ENCODE measurements at regions not wholly inside any gene's neighbourhood (a gene's known extent, or its start where the extent isn't known, plus 50 kb on each side); places are given as distances from the start of the nearest gene placed in this dataset.

DNA sequence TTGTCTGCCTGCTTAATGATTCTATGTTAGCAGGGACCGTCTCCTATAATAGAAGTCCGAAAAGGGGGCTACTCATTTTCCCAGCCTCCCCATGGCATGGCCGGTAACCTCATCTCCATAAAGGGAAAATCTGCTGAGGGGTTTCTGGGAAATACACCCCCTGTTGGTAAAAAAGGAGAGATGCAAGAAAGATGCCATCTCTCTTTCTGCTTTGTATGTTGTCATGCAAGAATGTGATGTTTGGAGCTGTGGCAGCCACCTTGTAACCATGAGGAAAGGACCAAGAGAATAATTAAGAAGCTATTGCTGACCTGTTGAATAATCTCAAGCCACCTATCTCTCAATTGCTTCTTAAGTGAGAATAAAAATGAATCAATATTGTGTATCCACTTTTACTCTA lies 94.8 kb upstream of the XYLT1 start:
- DNase-seq (no peak), ATAC-seq (ENCODE audit: low FRiP score) (no peak)
- Histone ChIP-seq H3K27ac (ENCODE audit: low read depth in 1 of 2, low read length in 2 of 2) (no peak overlapping the region), H3K27me3 (ENCODE audit: control insufficient read depth in 1 of 2, insufficient read depth in 2 of 2, low read length in 1 of 2) (no peaks in the 10 kb centered on the region), H3K4me3 (ENCODE audit: low read length in 2 of 2) (no peak overlapping the region), H3K4me1 (ENCODE audit: control insufficient read depth in 1 of 2, insufficient read depth in 2 of 2, low read length in 2 of 2) (no peaks in the 10 kb centered on the region), H3K9me3 (ENCODE audit: control insufficient read depth, low read length) (peaks cover 4% of the 10 kb centered on the region), H3K36me3 (ENCODE audit: control insufficient read depth in 1 of 2, insufficient read depth in 2 of 2, low read length in 1 of 2) (no peaks in the 10 kb centered on the region)
- 88 to 94% methylated on average over 3 of the region's 3 CpGs for WGBS, 2 donors
- intact Hi-C loops (cut with DNase I), result no loop called here

DNA sequence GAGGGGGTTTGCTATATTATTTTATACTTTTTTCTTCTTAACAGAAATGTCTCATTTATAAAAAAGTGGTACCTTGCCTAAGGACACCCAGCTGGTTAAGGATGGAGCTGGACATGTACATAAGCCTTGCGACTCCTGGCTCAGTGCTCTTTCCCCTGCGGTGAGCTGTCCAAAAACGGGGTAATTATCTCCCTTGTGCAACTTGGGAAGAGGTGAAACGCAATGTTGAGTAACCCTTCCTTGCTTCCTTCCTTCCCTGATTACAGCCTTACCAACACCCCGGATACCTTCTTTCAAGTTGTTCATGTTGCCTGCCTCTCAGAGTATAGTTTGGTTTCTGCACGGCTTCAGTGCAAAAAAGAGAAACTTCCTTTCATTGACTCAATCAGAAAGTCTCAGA lies 94.1 kb upstream of the XYLT1 start:
- no peaks in the 10 kb centered on the region for H3K36me3 ChIP-seq (ENCODE audit: control insufficient read depth in 1 of 2, insufficient read depth in 2 of 2, low read length in 1 of 2)
- H3K4me3 ChIP-seq (ENCODE audit: low read length in 2 of 2), result no peak overlapping the region
- no peaks in the 10 kb centered on the region for H3K4me1 ChIP-seq (ENCODE audit: control insufficient read depth in 1 of 2, insufficient read depth in 2 of 2, low read length in 2 of 2)
- no peaks in the 10 kb centered on the region for H3K27me3 ChIP-seq (ENCODE audit: control insufficient read depth in 1 of 2, insufficient read depth in 2 of 2, low read length in 1 of 2)
- peaks cover 4% of the 10 kb centered on the region for H3K9me3 ChIP-seq (ENCODE audit: control insufficient read depth, low read length)
- intact Hi-C loops (cut with DNase I), result no loop called here
- DNase-seq (no peak), ATAC-seq (ENCODE audit: low FRiP score) (no peak)
- H3K27ac ChIP-seq (ENCODE audit: low read depth in 1 of 2, low read length in 2 of 2), result no peak overlapping the region
- 76 to 84% methylated on average over 6 of the region's 6 CpGs for WGBS, 2 donors

DNA sequence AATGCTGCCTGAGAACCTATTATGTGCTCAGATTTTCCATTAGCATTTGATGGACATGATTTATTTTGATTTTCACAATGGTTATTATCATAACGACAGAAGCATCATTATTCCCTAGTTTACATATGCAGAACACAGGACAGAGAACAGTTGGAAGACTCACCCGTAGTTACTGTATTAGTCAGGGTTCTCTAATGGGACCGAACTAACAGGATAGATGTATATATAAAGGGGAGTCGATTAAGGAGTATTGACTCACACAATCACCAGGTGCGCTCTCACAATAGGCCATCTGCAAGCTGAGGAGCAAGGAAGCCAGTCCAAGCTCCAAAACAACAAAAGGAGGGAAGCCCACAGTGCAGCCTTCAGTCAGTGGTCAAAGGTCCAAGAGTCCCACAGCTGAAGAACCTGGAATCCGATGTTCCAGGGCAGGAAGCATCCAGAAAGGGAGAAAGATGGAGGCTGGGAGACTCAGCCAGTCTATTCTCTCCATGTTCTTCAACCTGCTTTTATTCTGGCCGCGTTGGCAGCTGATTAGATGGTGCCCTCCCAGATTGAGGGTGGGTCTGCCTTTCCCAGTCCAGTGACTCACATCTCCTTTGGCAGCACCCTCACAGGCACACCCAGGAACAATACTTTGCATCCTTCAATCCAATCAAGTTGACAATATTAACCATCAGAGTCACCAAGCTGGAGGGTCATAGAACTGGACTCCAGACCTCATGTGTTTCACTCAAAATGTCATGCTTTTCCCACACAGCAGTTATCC lies 92.7 kb upstream of the XYLT1 start:
- H3K27ac ChIP-seq (ENCODE audit: low read depth in 1 of 2, low read length in 2 of 2), result no peak overlapping the region
- intact Hi-C loops (cut with DNase I), result no loop called here
- no peak overlapping the region for H3K4me3 ChIP-seq (ENCODE audit: low read length in 2 of 2)
- no peaks in the 10 kb centered on the region for H3K27me3 ChIP-seq (ENCODE audit: control insufficient read depth in 1 of 2, insufficient read depth in 2 of 2, low read length in 1 of 2)
- no peaks in the 10 kb centered on the region for H3K36me3 ChIP-seq (ENCODE audit: control insufficient read depth in 1 of 2, insufficient read depth in 2 of 2, low read length in 1 of 2)
- H3K9me3 ChIP-seq (ENCODE audit: control insufficient read depth, low read length), result peaks cover 4% of the 10 kb centered on the region
- no peaks in the 10 kb centered on the region for H3K4me1 ChIP-seq (ENCODE audit: control insufficient read depth in 1 of 2, insufficient read depth in 2 of 2, low read length in 2 of 2)
- WGBS, 2 donors, result 79 to 87% methylated on average over 8 of the region's 8 CpGs
- DNase-seq (no peak), ATAC-seq (ENCODE audit: low FRiP score) (no peak)

DNA sequence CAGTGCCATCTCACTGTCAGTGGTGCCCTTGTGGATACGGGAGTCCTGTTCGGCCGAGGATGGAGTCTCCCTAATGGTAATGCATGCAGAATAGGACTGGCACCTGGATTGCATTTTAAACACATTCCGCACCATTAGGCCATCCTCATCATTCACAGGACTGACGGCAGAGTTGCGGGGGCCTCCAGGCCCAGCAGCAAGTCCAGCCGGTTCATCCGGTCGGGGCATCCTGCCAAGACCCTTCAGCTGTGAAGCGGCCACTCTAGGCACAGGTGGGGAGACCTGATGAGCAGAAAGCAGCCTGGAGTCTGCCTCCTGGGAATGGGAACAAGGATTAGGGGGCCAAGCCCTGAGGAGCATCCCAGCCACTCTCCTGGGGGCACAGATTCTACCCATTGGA lies 90.3 kb upstream of the XYLT1 start:
- H3K4me1 ChIP-seq (ENCODE audit: control insufficient read depth in 1 of 2, insufficient read depth in 2 of 2, low read length in 2 of 2), result no peaks in the 10 kb centered on the region
- no peaks in the 10 kb centered on the region for H3K36me3 ChIP-seq (ENCODE audit: control insufficient read depth in 1 of 2, insufficient read depth in 2 of 2, low read length in 1 of 2)
- H3K9me3 ChIP-seq (ENCODE audit: control insufficient read depth, low read length), result peaks cover 4% of the 10 kb centered on the region
- H3K27ac ChIP-seq (ENCODE audit: low read depth in 1 of 2, low read length in 2 of 2), result no peak overlapping the region
- H3K4me3 ChIP-seq (ENCODE audit: low read length in 2 of 2), result no peak overlapping the region
- H3K27me3 ChIP-seq (ENCODE audit: control insufficient read depth in 1 of 2, insufficient read depth in 2 of 2, low read length in 1 of 2), result no peaks in the 10 kb centered on the region
- no peak for DNase-seq
- 76 to 81% methylated on average over 10 of the region's 10 CpGs for WGBS, 2 donors
- intact Hi-C loops (cut with DNase I), result no loop called here
- ATAC-seq (ENCODE audit: low FRiP score), result no peak

DNA sequence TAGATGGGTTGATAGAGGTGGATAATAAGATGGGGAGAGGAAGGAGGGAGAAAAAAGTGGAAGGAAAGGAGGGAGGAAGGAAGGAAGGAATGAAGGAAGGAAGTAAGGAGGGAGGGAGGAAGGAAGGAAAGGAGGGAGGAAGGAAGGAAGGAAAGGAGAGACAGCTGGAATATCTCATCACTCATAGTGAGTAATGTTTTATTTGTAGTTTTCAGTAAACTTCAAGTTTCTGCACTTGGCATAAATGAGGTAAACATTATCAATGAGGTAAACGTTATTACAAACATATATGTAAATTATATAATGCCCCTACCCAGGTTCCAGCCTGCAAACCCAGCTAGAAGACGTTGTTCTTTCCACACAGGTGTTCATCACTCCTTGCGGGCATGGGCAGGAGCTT lies 89.8 kb upstream of the XYLT1 start:
- ATAC-seq (ENCODE audit: low FRiP score), result no peak

DNA sequence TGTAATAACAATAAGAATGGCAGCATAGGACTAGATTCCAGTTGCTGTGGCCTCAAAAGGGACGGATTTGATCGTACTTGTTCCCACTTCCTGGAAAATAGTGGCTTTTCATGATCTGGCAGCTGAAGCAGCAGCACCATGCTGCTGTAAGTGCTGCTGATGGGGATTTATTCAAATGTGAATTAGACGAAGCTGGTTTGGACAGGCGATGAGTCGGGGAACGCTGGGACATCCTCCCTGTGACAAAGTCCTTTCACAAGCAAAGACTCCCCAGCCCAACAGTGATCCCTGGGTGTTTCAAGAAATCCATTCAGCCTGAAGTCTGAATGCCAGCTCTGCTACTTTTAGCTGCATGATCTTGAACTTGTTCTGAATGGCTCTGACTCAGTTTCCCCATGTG lies 88.6 kb upstream of the XYLT1 start:
- H3K27ac ChIP-seq (ENCODE audit: low read depth in 1 of 2, low read length in 2 of 2), result no peak overlapping the region
- H3K4me3 ChIP-seq (ENCODE audit: low read length in 2 of 2), result no peak overlapping the region
- 63 to 68% methylated on average over 6 of the region's 6 CpGs for WGBS, 2 donors
- ATAC-seq (ENCODE audit: low FRiP score) (no peak), DNase-seq (no peak)
- no peaks in the 10 kb centered on the region for H3K27me3 ChIP-seq (ENCODE audit: control insufficient read depth in 1 of 2, insufficient read depth in 2 of 2, low read length in 1 of 2)
- H3K36me3 ChIP-seq (ENCODE audit: control insufficient read depth in 1 of 2, insufficient read depth in 2 of 2, low read length in 1 of 2), result no peaks in the 10 kb centered on the region
- H3K9me3 ChIP-seq (ENCODE audit: control insufficient read depth, low read length), result peaks cover 1% of the 10 kb centered on the region
- intact Hi-C loops (cut with DNase I), result no loop called here
- no peaks in the 10 kb centered on the region for H3K4me1 ChIP-seq (ENCODE audit: control insufficient read depth in 1 of 2, insufficient read depth in 2 of 2, low read length in 2 of 2)

More for the DNA sequence above, 89.8 kb upstream of the XYLT1 start:
- no peaks in the 10 kb centered on the region for H3K36me3 ChIP-seq (ENCODE audit: control insufficient read depth in 1 of 2, insufficient read depth in 2 of 2, low read length in 1 of 2)
- H3K27ac ChIP-seq (ENCODE audit: low read depth in 1 of 2, low read length in 2 of 2), result no peak overlapping the region
- H3K4me1 ChIP-seq (ENCODE audit: control insufficient read depth in 1 of 2, insufficient read depth in 2 of 2, low read length in 2 of 2), result no peaks in the 10 kb centered on the region
- intact Hi-C loops (cut with DNase I), result no loop called here
- peaks cover 2% of the 10 kb centered on the region for H3K9me3 ChIP-seq (ENCODE audit: control insufficient read depth, low read length)
- H3K4me3 ChIP-seq (ENCODE audit: low read length in 2 of 2), result no peak overlapping the region
- no peak for DNase-seq
- WGBS, 2 donors, result 65 to 68% methylated on average over 3 of the region's 3 CpGs
- no peaks in the 10 kb centered on the region for H3K27me3 ChIP-seq (ENCODE audit: control insufficient read depth in 1 of 2, insufficient read depth in 2 of 2, low read length in 1 of 2)

DNA sequence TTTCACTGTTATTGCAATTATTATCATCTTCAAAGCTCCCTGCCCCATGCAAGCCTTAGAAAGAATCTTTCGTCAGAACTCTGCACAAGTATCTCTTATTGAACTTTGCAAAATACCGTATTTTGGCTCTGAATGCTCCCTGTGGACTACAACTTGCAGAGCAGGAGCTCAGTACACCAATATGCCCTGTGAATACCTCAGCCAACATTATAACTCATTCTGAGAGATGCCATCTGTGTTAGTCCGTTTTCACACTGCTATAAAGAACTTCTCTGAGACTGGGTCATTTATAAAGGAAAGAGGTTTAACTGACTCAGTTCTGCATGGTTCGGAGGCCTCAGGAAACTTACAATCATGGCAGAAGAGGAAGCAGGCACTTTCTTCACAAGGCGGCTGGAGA lies 87.2 kb upstream of the XYLT1 start:
- ATAC-seq (ENCODE audit: low FRiP score) (no peak), DNase-seq (no peak)
- intact Hi-C loops (cut with DNase I), result no loop called here

DNA sequence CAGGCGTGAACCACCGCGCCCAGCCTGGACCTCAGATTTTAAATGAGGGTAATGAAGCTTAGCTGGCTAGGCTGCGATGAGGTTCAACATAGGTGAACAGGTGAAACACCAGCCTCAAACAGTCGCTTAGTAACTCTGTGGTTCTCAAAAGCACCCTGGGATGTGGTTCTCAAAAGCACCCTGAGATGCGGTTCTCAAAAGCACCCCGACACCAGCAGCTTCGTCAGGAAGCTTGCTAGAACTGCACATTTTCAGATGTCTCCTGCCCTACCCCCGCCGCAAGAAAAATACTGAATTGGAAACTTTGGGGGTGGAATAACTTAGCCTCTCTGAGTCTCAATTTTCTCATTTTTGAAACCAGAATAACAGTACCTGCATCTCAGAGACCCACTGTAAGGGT lies 86.7 kb upstream of the XYLT1 start:
- Histone ChIP-seq H3K9me3 (ENCODE audit: control insufficient read depth, low read length) (peaks cover 1% of the 10 kb centered on the region), H3K4me1 (ENCODE audit: control insufficient read depth in 1 of 2, insufficient read depth in 2 of 2, low read length in 2 of 2) (no peaks in the 10 kb centered on the region), H3K4me3 (ENCODE audit: low read length in 2 of 2) (no peak overlapping the region), H3K36me3 (ENCODE audit: control insufficient read depth in 1 of 2, insufficient read depth in 2 of 2, low read length in 1 of 2) (no peaks in the 10 kb centered on the region), H3K27me3 (ENCODE audit: control insufficient read depth in 1 of 2, insufficient read depth in 2 of 2, low read length in 1 of 2) (no peaks in the 10 kb centered on the region), H3K27ac (ENCODE audit: low read depth in 1 of 2, low read length in 2 of 2) (no peak overlapping the region)
- DNase-seq, result no peak
- intact Hi-C loops (cut with DNase I), result no loop called here
- WGBS, 2 donors, result 85 to 89% methylated on average over 10 of the region's 10 CpGs
- ATAC-seq (ENCODE audit: low FRiP score), result no peak

More for the DNA sequence above, 87.2 kb upstream of the XYLT1 start:
- Histone ChIP-seq H3K4me3 (ENCODE audit: low read length in 2 of 2) (no peak overlapping the region), H3K9me3 (ENCODE audit: control insufficient read depth, low read length) (peaks cover 1% of the 10 kb centered on the region), H3K36me3 (ENCODE audit: control insufficient read depth in 1 of 2, insufficient read depth in 2 of 2, low read length in 1 of 2) (no peaks in the 10 kb centered on the region), H3K4me1 (ENCODE audit: control insufficient read depth in 1 of 2, insufficient read depth in 2 of 2, low read length in 2 of 2) (no peaks in the 10 kb centered on the region), H3K27ac (ENCODE audit: low read depth in 1 of 2, low read length in 2 of 2) (no peak overlapping the region), H3K27me3 (ENCODE audit: control insufficient read depth in 1 of 2, insufficient read depth in 2 of 2, low read length in 1 of 2) (no peaks in the 10 kb centered on the region)
- WGBS, 2 donors, result 37 to 41% methylated on average over 5 of the region's 5 CpGs

DNA sequence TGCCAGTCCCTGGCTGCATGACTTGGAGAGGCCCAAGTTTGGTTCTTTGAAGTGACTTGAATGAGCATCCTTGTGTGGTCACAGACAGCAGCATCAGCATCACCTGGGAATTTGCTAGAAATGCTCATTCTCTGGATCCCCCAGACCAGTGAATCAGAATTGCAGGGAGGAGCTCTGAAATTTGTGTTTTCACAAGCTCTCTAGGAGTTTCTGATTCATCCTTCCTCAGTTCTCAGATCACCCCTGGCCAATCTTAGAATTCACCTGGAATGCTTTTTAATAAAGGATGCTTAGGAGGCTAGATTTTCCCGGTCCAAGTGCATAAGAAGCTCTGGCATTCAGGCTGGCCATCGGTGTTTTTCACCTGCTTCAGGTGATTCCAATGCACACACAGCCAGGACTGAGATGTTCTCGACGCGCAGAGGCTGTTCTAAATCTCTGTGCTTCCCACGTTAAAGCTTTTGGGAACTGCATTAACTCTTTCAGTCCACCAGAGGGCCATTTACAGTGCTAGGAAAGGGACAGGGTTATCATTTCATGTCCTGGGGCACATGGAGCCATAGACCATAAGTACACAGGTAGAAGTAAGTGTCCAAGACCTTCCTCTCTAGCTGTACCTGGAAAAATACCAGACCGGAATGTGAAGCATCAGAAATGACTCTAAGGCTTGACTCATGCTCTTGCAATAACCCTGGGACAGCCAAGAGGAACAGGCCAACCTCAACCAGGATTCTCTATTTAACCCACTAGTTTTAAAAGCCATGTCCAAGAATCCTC lies 85.7 kb upstream of the XYLT1 start:
- no peaks in the 10 kb centered on the region for H3K36me3 ChIP-seq (ENCODE audit: control insufficient read depth in 1 of 2, insufficient read depth in 2 of 2, low read length in 1 of 2)
- no peaks in the 10 kb centered on the region for H3K27me3 ChIP-seq (ENCODE audit: control insufficient read depth in 1 of 2, insufficient read depth in 2 of 2, low read length in 1 of 2)
- no peak overlapping the region for H3K27ac ChIP-seq (ENCODE audit: low read depth in 1 of 2, low read length in 2 of 2)
- WGBS, 2 donors, result 23 to 25% methylated on average over 7 of the region's 7 CpGs
- no peaks in the 10 kb centered on the region for H3K4me1 ChIP-seq (ENCODE audit: control insufficient read depth in 1 of 2, insufficient read depth in 2 of 2, low read length in 2 of 2)
- ATAC-seq (ENCODE audit: low FRiP score) (no peak), DNase-seq (no peak)
- intact Hi-C loops (cut with DNase I), result no loop called here
- H3K9me3 ChIP-seq (ENCODE audit: control insufficient read depth, low read length), result no peaks in the 10 kb centered on the region
- no peak overlapping the region for H3K4me3 ChIP-seq (ENCODE audit: low read length in 2 of 2)
